GM23338 (cell line): ENCODE measurements at regions not wholly inside any gene's neighbourhood (a gene's known extent, or its start where the extent isn't known, plus 50 kb on each side); places are given as distances from the start of the nearest gene placed in this dataset.
A peak's percentile ranks its signal among the peaks of the same experiment; 100 is the strongest.

Source experiments
- ATAC-seq: fragments of 200-7000 bp; cut with Tn5 transposase; 3 replicates; pipeline ENCODE4 v1.9.1; 2020
- DNase-seq: peaks from one replicate; pipeline ENCODE4 v3.0.0-alpha.2; 2015; ENCODE audit warnings: low spot score
- H2AFZ ChIP-seq: fragments of 200-600 bp; sonication (generic); 2 replicates; pipeline ENCODE4 v1.8.0; 2016; ENCODE audit warnings: antibody characterized with exemption, mild to moderate bottlenecking, moderate library complexity
- H3F3A ChIP-seq: fragments of 200-600 bp; sonication (generic); replicated peaks from 2 replicates; pipeline ENCODE4 v1.8.0; 2017; ENCODE audit warnings: antibody characterized with exemption, mixed run types, low read depth
- H3K27ac ChIP-seq: fragments of 200-600 bp; sonication (generic); 2 replicates; pipeline ENCODE4 v1.6.1; 2016; ENCODE audit warnings: low read depth
- H3K27me3 ChIP-seq: fragments of 200-600 bp; sonication (generic); 2 replicates; pipeline ENCODE4 v1.8.0; 2016; ENCODE audit warnings: mild to moderate bottlenecking, mixed run types, moderate library complexity; ENCODE audit not compliant: insufficient read depth
- H3K36me3 ChIP-seq: fragments of 200-600 bp; sonication (generic); 2 replicates; pipeline ENCODE4 v1.8.0; 2016; ENCODE audit warnings: mild to moderate bottlenecking; ENCODE audit not compliant: insufficient read depth
- H3K4me1 ChIP-seq: fragments of 200-600 bp; sonication (generic); 2 replicates; pipeline ENCODE4 v1.8.0; 2016; ENCODE audit warnings: mild to moderate bottlenecking, moderate library complexity; ENCODE audit not compliant: insufficient read depth
- H3K4me2 ChIP-seq: fragments of 200-600 bp; sonication (generic); 2 replicates; pipeline ENCODE4 v1.7.1; 2017; ENCODE audit warnings: mixed run types
- H3K4me3 ChIP-seq: fragments of 200-600 bp; sonication (generic); 2 replicates; pipeline ENCODE4 v1.6.1; 2016; ENCODE audit warnings: mixed run types
- H3K79me2 ChIP-seq: fragments of 200-600 bp; sonication (generic); replicated peaks from 2 replicates; pipeline ENCODE4 v1.8.0; 2017; ENCODE audit warnings: mild to moderate bottlenecking; ENCODE audit not compliant: insufficient read depth
- H3K9me2 ChIP-seq: fragments of 200-600 bp; sonication (generic); 2 replicates; pipeline ENCODE4 v1.8.0; 2017; ENCODE audit not compliant: insufficient read depth
- H4K20me1 ChIP-seq: fragments of 200-600 bp; sonication (generic); replicated peaks from 2 replicates; pipeline ENCODE4 v1.8.0; 2017; ENCODE audit warnings: mild to moderate bottlenecking; ENCODE audit not compliant: insufficient read depth
- H3K27ac Mint-ChIP-seq: 2 replicates; pipeline ENCODE4 v1.8.0; 2020; ENCODE audit warnings: inconsistent platforms, mild to moderate bottlenecking, moderate library complexity, mixed read lengths
- H3K27me3 Mint-ChIP-seq: 3 replicates; pipeline ENCODE4 v1.8.0; 2022; ENCODE audit warnings: low read depth, mild to moderate bottlenecking, moderate library complexity, mixed read lengths, inconsistent platforms; ENCODE audit not compliant: insufficient read depth, poor library complexity
- H3K36me3 Mint-ChIP-seq: 3 replicates; pipeline ENCODE4 v1.8.0; 2021; ENCODE audit warnings: low read depth, mild to moderate bottlenecking, inconsistent platforms, moderate library complexity, mixed read lengths
- H3K4me1 Mint-ChIP-seq: 3 replicates; pipeline ENCODE4 v1.8.0; 2020; ENCODE audit warnings: mild to moderate bottlenecking, inconsistent platforms, mixed read lengths
- H3K4me3 Mint-ChIP-seq: 3 replicates; pipeline ENCODE4 v1.8.0; 2021; ENCODE audit warnings: moderate library complexity, mild to moderate bottlenecking, inconsistent platforms, mixed read lengths
- H3K9me3 Mint-ChIP-seq: 3 replicates; pipeline ENCODE4 v1.8.0; 2020; ENCODE audit warnings: moderate library complexity, mild to moderate bottlenecking, inconsistent platforms, mixed read lengths
- CREB1 ChIP-seq: fragments of 250-450 bp; sonication (Bioruptor Pico); IDR thresholded peaks from 2 replicates; pipeline ENCODE4 v1.5.0; 2020; ENCODE audit warnings: low read depth, mild to moderate bottlenecking, moderate library complexity
- ETS1 ChIP-seq: IDR thresholded peaks from 2 replicates; pipeline ENCODE4 v1.6.1; 2016; ENCODE audit warnings: antibody characterized with exemption
- EZH2 ChIP-seq: fragments of 200-600 bp; sonication (generic); IDR thresholded peaks from one replicate; pipeline ENCODE4 v1.8.0; 2017; ENCODE audit warnings: antibody characterized with exemption, mild to moderate bottlenecking, low read depth; ENCODE audit not compliant: unreplicated experiment
- EZH2phosphoT487 ChIP-seq: fragments of 200-600 bp; sonication (generic); IDR thresholded peaks from one replicate; pipeline ENCODE4 v1.8.1; 2018; ENCODE audit warnings: antibody characterized with exemption; ENCODE audit not compliant: unreplicated experiment
- NANOG ChIP-seq: IDR thresholded peaks from 2 replicates; pipeline ENCODE4 v1.6.1; 2016; ENCODE audit warnings: antibody characterized with exemption, borderline replicate concordance
- POLR2AphosphoS5 ChIP-seq: IDR thresholded peaks from 2 replicates; pipeline ENCODE4 v1.6.1; 2016; ENCODE audit warnings: antibody characterized with exemption, low read depth
- STAT1 ChIP-seq: IDR thresholded peaks from one replicate; pipeline ENCODE4 v1.6.1; 2016; ENCODE audit warnings: antibody characterized with exemption; ENCODE audit not compliant: unreplicated experiment
- ZNF114 ChIP-seq: fragments of 250-450 bp; sonication (Bioruptor Pico); IDR thresholded peaks from 2 replicates; pipeline ENCODE4 v1.5.0; 2020; ENCODE audit warnings: mild to moderate bottlenecking, moderate library complexity
- ZNF331 ChIP-seq: fragments of 250-450 bp; sonication (Bioruptor Pico); IDR thresholded peaks from 2 replicates; pipeline ENCODE4 v1.5.0; 2020; ENCODE audit warnings: low read depth, mild to moderate bottlenecking, moderate library complexity
- ZNF462 ChIP-seq: fragments of 250-450 bp; sonication (Bioruptor Pico); IDR thresholded peaks from 2 replicates; pipeline ENCODE4 v1.5.0; 2020; ENCODE audit warnings: mild to moderate bottlenecking, moderate library complexity

GRCh38 chr1:61620536-61620935, 104.4 kb downstream of the TM2D1 start (continued):
- no peak for TF ChIP-seq ZNF462 (CRISPR knock-in tag)
- no peak for TF ChIP-seq NANOG
- TF ChIP-seq EZH2phosphoT487, result no peak
- TF ChIP-seq STAT1, result no peak
- TF ChIP-seq EZH2, result no peak
- no peak for TF ChIP-seq ZNF114 (CRISPR knock-in tag)
- no peak for TF ChIP-seq ZNF331 (CRISPR knock-in tag)
- TF ChIP-seq ETS1, result no peak
- no peak for TF ChIP-seq POLR2AphosphoS5

GRCh38 chr1:61618755-61619154, 106.2 kb downstream of the TM2D1 start:
- Histone ChIP-seq H3K4me1 (no peaks in the 10 kb centered on the region; the same call in 1 of the 2 replicates), H3K4me3 (no peak overlapping the region), H3K9me2 (no peaks in the 10 kb centered on the region), H3K4me2 (0 out of 2 replicates have a peak overlapping the region, but pooled peaks have one; percentile 21), H3K79me2 (no peaks in the 10 kb centered on the region), H2AFZ (peak overlapping the region; percentile 78), H3F3A (no peaks in the 10 kb centered on the region), H3K27ac (no peak overlapping the region), H3K36me3 (no peaks in the 10 kb centered on the region), H4K20me1 (no peaks in the 10 kb centered on the region), H3K27me3 (no peaks in the 10 kb centered on the region)
- peak; percentile 72 for ATAC-seq
- peaks cover 6% of the 10 kb centered on the region; the same call in 2 of the 3 replicates for H3K4me1 Mint-ChIP-seq
- H3K9me3 Mint-ChIP-seq, result no peaks in the 10 kb centered on the region
- H3K27ac Mint-ChIP-seq, result peak overlapping the region; percentile 5
- no peaks in the 10 kb centered on the region for H3K36me3 Mint-ChIP-seq
- no peaks in the 10 kb centered on the region for H3K27me3 Mint-ChIP-seq
- TF ChIP-seq CREB1 (CRISPR knock-in tag) (no peak), ZNF462 (CRISPR knock-in tag) (no peak), POLR2AphosphoS5 (no peak)
- H3K4me3 Mint-ChIP-seq, result no peak overlapping the region
- DNase-seq, result peak; percentile 45
